H1 (cell line): ENCODE measurements at regions not wholly inside any gene's neighbourhood (a gene's known extent, or its start where the extent isn't known, plus 50 kb on each side); places are given as distances from the start of the nearest gene placed in this dataset.

ENCODE experiments used
- CTCF ChIA-PET: fragments of 300-600 bp; sonication (Branson Sonifier 250); formaldehyde crosslinking; loops from one replicate; lab custom pipeline; 2021; ENCODE audit not compliant: partially characterized antibody; lab: Charles Lee
- POLR2A ChIA-PET: fragments of 300-600 bp; sonication (Branson Sonifier 250); formaldehyde crosslinking; loops from one replicate; lab custom pipeline; 2021; ENCODE audit warnings: inconsistent platforms; ENCODE audit not compliant: partially characterized antibody; lab: Charles Lee
- DNase-seq, 2 experiments: peaks; one replicate each; pipeline versions ENCODE4 v3.0.0 to v3.0.0-alpha.2; 2010 to 2022; ENCODE audit warnings: low spot score in 2 of 2, low read depth in 1 of 2, mixed read lengths in 1 of 2
- FAIRE-seq: peaks from 2 replicates; lab custom pipeline; 2011; peaks lifted over from hg19 to GRCh38; lab: Jason Lieb, UNC
- H2AFZ ChIP-seq: 2 replicates; pipeline ENCODE4 v1.8.1; 2012; ENCODE audit warnings: low read length, inconsistent platforms
- H2AK5ac ChIP-seq: 2 replicates; pipeline ENCODE4 v1.6.1; 2013; ENCODE audit warnings: low read depth, low read length
- H2BK120ac ChIP-seq: replicated peaks from 2 replicates; pipeline ENCODE3; 2013; ENCODE audit warnings: low read depth, low read length, inconsistent platforms
- H2BK12ac ChIP-seq: 2 replicates; pipeline ENCODE4 v1.6.1; 2013; ENCODE audit warnings: low read depth, low read length
- H2BK15ac ChIP-seq: 2 replicates; pipeline ENCODE4 v1.6.1; 2013; ENCODE audit warnings: low read length
- H2BK20ac ChIP-seq: 2 replicates; pipeline ENCODE4 v1.6.1; 2013; ENCODE audit warnings: low read length
- H2BK5ac ChIP-seq: 2 replicates; pipeline ENCODE4 v1.6.1; 2013; ENCODE audit warnings: low read depth, low read length
- H3K14ac ChIP-seq: 2 replicates; pipeline ENCODE4 v1.6.1; 2013; ENCODE audit warnings: inconsistent platforms; ENCODE audit not compliant: insufficient read length
- H3K18ac ChIP-seq: 2 replicates; pipeline ENCODE4 v1.6.1; 2013; ENCODE audit warnings: low read length; ENCODE audit errors: extremely low read depth
- H3K23ac ChIP-seq: 2 replicates; pipeline ENCODE4 v1.6.1; 2013; ENCODE audit warnings: inconsistent platforms; ENCODE audit not compliant: insufficient read length
- H3K23me2 ChIP-seq: 2 replicates; pipeline ENCODE4 v1.6.1; 2013; ENCODE audit warnings: low read depth, low read length
- H3K27ac ChIP-seq: 2 replicates; pipeline ENCODE4 v1.6.1; 2011; ENCODE audit warnings: low read depth, low read length, inconsistent platforms
- H3K27me3 ChIP-seq, 4 experiments: replicated peaks in 1 of 4; 1 replicate in 1 of 4; 2 replicates in 3 of 4; pipeline versions ENCODE4 v1.6.1 to v1.8.1; 2011 to 2013; ENCODE audit warnings: low read length in 3 of 4, mild to moderate bottlenecking in 3 of 4, inconsistent platforms in 2 of 4, mixed read lengths in 2 of 4, moderate library complexity in 1 of 4; ENCODE audit not compliant: control insufficient read depth in 3 of 4, insufficient read depth in 3 of 4; ENCODE audit errors: extremely low read depth in 1 of 4
- H3K36me3 ChIP-seq, 4 experiments: 2 replicates each; pipeline versions ENCODE4 v1.6.1 to v1.8.1; 2011 to 2013; ENCODE audit warnings: mild to moderate bottlenecking in 4 of 4, low read length in 3 of 4, moderate library complexity in 2 of 4, control low read depth in 1 of 4, inconsistent platforms in 1 of 4; ENCODE audit not compliant: insufficient read depth in 4 of 4, control insufficient read depth in 2 of 4
- H3K4ac ChIP-seq: replicated peaks from 2 replicates; pipeline ENCODE3; 2013; ENCODE audit warnings: low read length, low read depth, mixed read lengths, inconsistent platforms; ENCODE audit not compliant: insufficient read length
- H3K4me1 ChIP-seq, 4 experiments: replicated peaks in 1 of 4; 1 replicate in 1 of 4; 2 replicates in 3 of 4; pipeline versions ENCODE4 v1.6.1 to v1.8.1; 2011 to 2013; ENCODE audit warnings: low read length in 3 of 4, inconsistent platforms in 2 of 4, mixed read lengths in 1 of 4; ENCODE audit not compliant: insufficient read depth in 4 of 4, control insufficient read depth in 3 of 4
- H3K4me2 ChIP-seq, 2 experiments: 2 replicates each; pipeline versions ENCODE4 v1.6.1 to v1.8.1; 2011 to 2013; ENCODE audit warnings: low read depth in 2 of 2, low read length in 2 of 2, control low read depth in 1 of 2, inconsistent platforms in 1 of 2, mild to moderate bottlenecking in 1 of 2; ENCODE audit not compliant: insufficient read depth in 1 of 2
- H3K4me3 ChIP-seq, 4 experiments: fragments of 200-600, 300-600 bp in 1 of 4; sonication (generic), shearing (Covaris generic), sonication (Bioruptor Twin) in 1 of 4; 2 replicates each; pipeline versions ENCODE4 v1.5.1 to v1.8.1; 2011 to 2016; ENCODE audit warnings: low read length in 4 of 4, low read depth in 3 of 4, control low read depth in 2 of 4, inconsistent platforms in 2 of 4, mild to moderate bottlenecking in 2 of 4, mixed read lengths in 1 of 4, moderate library complexity in 1 of 4; ENCODE audit not compliant: insufficient read depth in 2 of 4; ENCODE audit errors: extremely low read depth in 1 of 4
- H3K56ac ChIP-seq: replicated peaks from 2 replicates; pipeline ENCODE3; 2013; ENCODE audit warnings: low read depth, mild to moderate bottlenecking, mixed read lengths, low read length, inconsistent platforms; ENCODE audit not compliant: insufficient read length
- H3K79me1 ChIP-seq: 2 replicates; pipeline ENCODE4 v1.6.1; 2013; ENCODE audit warnings: low read depth, low read length, control low read depth
- H3K79me2 ChIP-seq, 2 experiments: 2 replicates each; pipeline versions ENCODE4 v1.6.1 to v1.8.1; 2012 to 2013; ENCODE audit warnings: low read length in 2 of 2, mild to moderate bottlenecking in 2 of 2, inconsistent platforms in 1 of 2; ENCODE audit not compliant: insufficient read depth in 2 of 2, control insufficient read depth in 1 of 2
- H3K9ac ChIP-seq, 4 experiments: replicated peaks in 1 of 4; 1 replicate in 1 of 4; 2 replicates in 3 of 4; pipeline versions ENCODE4 v1.6.1 to v1.8.1; 2011 to 2013; ENCODE audit warnings: low read depth in 3 of 4, low read length in 3 of 4, control low read depth in 2 of 4, mild to moderate bottlenecking in 2 of 4, moderate library complexity in 2 of 4, inconsistent platforms in 1 of 4; ENCODE audit errors: extremely low read depth in 1 of 4
- H3K9me3 ChIP-seq, 2 experiments: 2 replicates each; pipeline versions ENCODE4 v1.6.1 to v1.8.1; 2012 to 2013; ENCODE audit warnings: mild to moderate bottlenecking in 2 of 2, moderate library complexity in 2 of 2, control low read depth in 1 of 2, inconsistent platforms in 1 of 2, low read depth in 1 of 2, low read length in 1 of 2, mixed read lengths in 1 of 2; ENCODE audit not compliant: insufficient read depth in 2 of 2
- H4K20me1 ChIP-seq, 2 experiments: replicated peaks in 1 of 2; 2 replicates each; pipeline versions ENCODE3 to v1.8.1; 2011 to 2013; ENCODE audit warnings: inconsistent platforms in 2 of 2, low read length in 2 of 2, mild to moderate bottlenecking in 1 of 2; ENCODE audit not compliant: insufficient read depth in 2 of 2, control insufficient read depth in 1 of 2
- H4K5ac ChIP-seq: 2 replicates; pipeline ENCODE4 v1.6.1; 2013; ENCODE audit warnings: low read length, low read depth, mixed read lengths, inconsistent platforms; ENCODE audit not compliant: insufficient read length
- H4K8ac ChIP-seq: 2 replicates; pipeline ENCODE4 v1.8.0; 2013; ENCODE audit warnings: mild to moderate bottlenecking, moderate library complexity, low read length, inconsistent platforms; ENCODE audit not compliant: insufficient read depth; ENCODE audit errors: extremely low read depth
- H4K91ac ChIP-seq: replicated peaks from 2 replicates; pipeline ENCODE3; 2013; ENCODE audit warnings: low read length, mixed read lengths, inconsistent platforms; ENCODE audit not compliant: insufficient read length
- ASH2L ChIP-seq: fragments of 200-600, 300-600 bp; sonication (generic); IDR thresholded peaks from one replicate; pipeline ENCODE4 v1.7.1; 2017; ENCODE audit warnings: low read length
- SIX5 ChIP-seq: IDR thresholded peaks from 2 replicates; pipeline ENCODE4 v1.6.1; 2011; ENCODE audit warnings: mild to moderate bottlenecking, low read depth, low read length
- SP1 ChIP-seq: IDR thresholded peaks from 2 replicates; pipeline ENCODE4 v1.6.1; 2011; ENCODE audit warnings: low read depth, low read length
- TCF12 ChIP-seq: IDR thresholded peaks from 2 replicates; pipeline ENCODE4 v1.6.1; 2011; ENCODE audit warnings: low read depth, mild to moderate bottlenecking, low read length
- ZNF274 ChIP-seq: IDR thresholded peaks from 2 replicates; pipeline ENCODE4 v1.7.0; 2012; ENCODE audit warnings: low read length, borderline replicate concordance; ENCODE audit errors: extremely low read depth
- WGBS, 2 experiments: shearing (Covaris generic) in 1 of 2; methylation state at CpG; one replicate each; pipeline versions ENCODE4 v1.1.6 to v1.1.7; 2013 to 2015; ENCODE audit warnings: low lambda C conversion rate in 2 of 2, mixed read lengths in 2 of 2, inconsistent platforms in 1 of 2, low coverage in 1 of 2, missing lambda C conversion rate in 1 of 2; ENCODE audit not compliant: insufficient replicate concordance in 2 of 2, insufficient coverage in 1 of 2, insufficient read length in 1 of 2; ENCODE audit errors: extremely low coverage in 1 of 2, missing lambda C conversion rate in 1 of 2; 5-methylcytosine and 5-hydroxymethylcytosine counted together
- TF ChIP-seq, protein P1 (sequence below): IDR thresholded peaks from 2 replicates; pipeline ENCODE4 v1.6.1; 2012; ENCODE audit warnings: inconsistent platforms

- no peaks in the 10 kb centered on the region for H3K23me2 ChIP-seq
- no peak overlapping the region for H2BK120ac ChIP-seq
- H4K91ac ChIP-seq: no peak overlapping the region
- H3K4me2 ChIP-seq: no peak overlapping the region
- no peak overlapping the region for H2BK12ac ChIP-seq
- no peak overlapping the region for H4K5ac ChIP-seq
- H3K79me1 ChIP-seq: no peaks in the 10 kb centered on the region
- TF ChIP-seq, protein P1, sequence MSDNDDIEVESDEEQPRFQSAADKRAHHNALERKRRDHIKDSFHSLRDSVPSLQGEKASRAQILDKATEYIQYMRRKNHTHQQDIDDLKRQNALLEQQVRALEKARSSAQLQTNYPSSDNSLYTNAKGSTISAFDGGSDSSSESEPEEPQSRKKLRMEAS: no peak
- TF ChIP-seq ZNF274 (no peak), ASH2L (no peak), TCF12 (no peak), SIX5 (no peak), SP1 (no peak)
- H3K56ac ChIP-seq: no peak overlapping the region
- FAIRE-seq (no peak), DNase-seq (no peak)
- H3K9ac ChIP-seq: no peak overlapping the region
- no peak overlapping the region for H3K18ac ChIP-seq
- no peak overlapping the region for H2AFZ ChIP-seq
- H2AK5ac ChIP-seq: no peak overlapping the region
- 95% methylated on average over 1 of the region's 1 CpG; no CpG with 5 or more reads in 1 of the 2 experiments for WGBS, 2 experiments
- H3K27me3 ChIP-seq: no peaks in the 10 kb centered on the region; a peak in 1 of 7 replicates
- no peak overlapping the region for H2BK15ac ChIP-seq
- H2BK5ac ChIP-seq: no peak overlapping the region
- CTCF ChIA-PET: no interaction called here
- no peak overlapping the region for H2BK20ac ChIP-seq
- no peak overlapping the region for H3K27ac ChIP-seq
- POLR2A ChIA-PET: no interaction called here
- no peak overlapping the region for H3K23ac ChIP-seq
- no peak overlapping the region for H3K4ac ChIP-seq
- no peak overlapping the region for H4K8ac ChIP-seq
- H3K4me3 ChIP-seq: no peak overlapping the region
- H3K36me3 ChIP-seq: no peaks in the 10 kb centered on the region
- peaks cover 0 to 8% (median 4%) of the 10 kb centered on the region in 4 experiments; a peak in 4 of 7 replicates for H3K4me1 ChIP-seq
- H3K79me2 ChIP-seq: no peaks in the 10 kb centered on the region
- no peaks in the 10 kb centered on the region for H4K20me1 ChIP-seq
- no peaks in the 10 kb centered on the region for H3K9me3 ChIP-seq
- H3K14ac ChIP-seq: no peak overlapping the region
Measured at GRCh38 chr13:109673477-109673876, 112.9 kb downstream of the IRS2 start.
